HepG2 (cell line): ENCODE measurements at regions not wholly inside any gene's neighbourhood (a gene's known extent, or its start where the extent isn't known, plus 50 kb on each side); places are given as distances from the start of the nearest gene placed in this dataset.

Experiments used
- ETV6 ChIP-seq: sonication (generic); formaldehyde crosslinking; conservative IDR thresholded peaks from 2 replicates; pipeline ENCODE4 v1.4.0; 2020; ENCODE audit warnings: missing genetic modification reagents
- KLF9 ChIP-seq: IDR thresholded peaks from 2 replicates; pipeline ENCODE4 v1.6.1; 2016; ENCODE audit warnings: low read depth
- NFE2 ChIP-seq: sonication (generic); formaldehyde crosslinking; IDR thresholded peaks from 2 replicates; pipeline ENCODE4 v1.4.0; 2020; ENCODE audit warnings: missing genetic modification reagents
- ZFP36L1 ChIP-seq: sonication (generic); formaldehyde crosslinking; IDR thresholded peaks from 2 replicates; pipeline ENCODE4 v1.8.0; 2022; ENCODE audit warnings: mild to moderate bottlenecking, missing genetic modification reagents, moderate library complexity
- ZNF274 ChIP-seq: sonication (generic); formaldehyde crosslinking; IDR thresholded peaks from 2 replicates; pipeline ENCODE4 v1.5.1; 2020; ENCODE audit warnings: mild to moderate bottlenecking, missing genetic modification reagents
- ZNF382 ChIP-seq: sonication (generic); formaldehyde crosslinking; IDR thresholded peaks from 2 replicates; pipeline ENCODE4 v1.5.0; 2020; ENCODE audit warnings: missing genetic modification reagents, mild to moderate bottlenecking, borderline replicate concordance
- TF ChIP-seq, protein P1 (sequence below): sonication (generic); formaldehyde crosslinking; IDR thresholded peaks from 2 replicates; pipeline ENCODE4 v1.4.0; 2020; ENCODE audit warnings: missing genetic modification reagents
- TF ChIP-seq, protein P2 (sequence below): sonication (generic); formaldehyde crosslinking; IDR thresholded peaks from 2 replicates; pipeline ENCODE4 v1.5.0; 2020; ENCODE audit warnings: mild to moderate bottlenecking, missing genetic modification reagents, moderate library complexity
- TF ChIP-seq, protein P3 (sequence below), 2 experiments: IDR thresholded peaks; 2 replicates each; pipeline ENCODE4 v1.6.1; 2011 to 2012; ENCODE audit warnings: low read length in 2 of 2, borderline replicate concordance in 1 of 2, low read depth in 1 of 2, mild to moderate bottlenecking in 1 of 2, moderate library complexity in 1 of 2
- TF ChIP-seq, protein P4 (sequence below): sonication (generic); formaldehyde crosslinking; IDR thresholded peaks from 2 replicates; pipeline ENCODE4 v1.8.1; 2023; ENCODE audit warnings: mild to moderate bottlenecking, missing genetic modification reagents

DNA sequence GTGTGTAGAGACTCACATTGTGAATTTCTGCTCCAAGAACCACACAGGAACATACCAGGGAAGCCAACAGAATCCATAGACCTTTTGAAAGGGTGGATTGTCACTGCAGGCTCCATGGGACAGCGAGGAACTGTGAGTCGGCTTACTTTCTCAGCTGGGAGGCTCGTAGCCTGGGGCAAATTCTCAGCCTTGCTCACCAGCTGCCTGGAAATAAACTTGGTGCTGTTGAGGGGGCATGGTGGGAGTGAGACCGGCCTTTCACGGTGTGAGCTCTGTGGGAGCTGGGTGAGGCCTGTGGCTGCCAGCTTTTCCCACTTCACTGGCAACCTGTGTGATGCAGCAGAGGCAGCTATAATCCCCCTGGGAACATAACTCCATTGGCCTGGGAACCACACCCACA lies 146.6 kb upstream of the P2RY1 start:
- TF ChIP-seq ETV6 (CRISPR knock-in tag) (no peak), NFE2 (CRISPR knock-in tag) (no peak), ZFP36L1 (CRISPR knock-in tag) (no peak), ZNF382 (CRISPR knock-in tag) (no peak), KLF9 (CRISPR knock-in tag) (no peak), ZNF274 (CRISPR knock-in tag) (no peak)
- TF ChIP-seq, protein P1, sequence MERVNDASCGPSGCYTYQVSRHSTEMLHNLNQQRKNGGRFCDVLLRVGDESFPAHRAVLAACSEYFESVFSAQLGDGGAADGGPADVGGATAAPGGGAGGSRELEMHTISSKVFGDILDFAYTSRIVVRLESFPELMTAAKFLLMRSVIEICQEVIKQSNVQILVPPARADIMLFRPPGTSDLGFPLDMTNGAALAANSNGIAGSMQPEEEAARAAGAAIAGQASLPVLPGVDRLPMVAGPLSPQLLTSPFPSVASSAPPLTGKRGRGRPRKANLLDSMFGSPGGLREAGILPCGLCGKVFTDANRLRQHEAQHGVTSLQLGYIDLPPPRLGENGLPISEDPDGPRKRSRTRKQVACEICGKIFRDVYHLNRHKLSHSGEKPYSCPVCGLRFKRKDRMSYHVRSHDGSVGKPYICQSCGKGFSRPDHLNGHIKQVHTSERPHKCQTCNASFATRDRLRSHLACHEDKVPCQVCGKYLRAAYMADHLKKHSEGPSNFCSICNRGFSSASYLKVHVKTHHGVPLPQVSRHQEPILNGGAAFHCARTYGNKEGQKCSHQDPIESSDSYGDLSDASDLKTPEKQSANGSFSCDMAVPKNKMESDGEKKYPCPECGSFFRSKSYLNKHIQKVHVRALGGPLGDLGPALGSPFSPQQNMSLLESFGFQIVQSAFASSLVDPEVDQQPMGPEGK (CRISPR knock-in tag), result no peak
- TF ChIP-seq, protein P2, sequence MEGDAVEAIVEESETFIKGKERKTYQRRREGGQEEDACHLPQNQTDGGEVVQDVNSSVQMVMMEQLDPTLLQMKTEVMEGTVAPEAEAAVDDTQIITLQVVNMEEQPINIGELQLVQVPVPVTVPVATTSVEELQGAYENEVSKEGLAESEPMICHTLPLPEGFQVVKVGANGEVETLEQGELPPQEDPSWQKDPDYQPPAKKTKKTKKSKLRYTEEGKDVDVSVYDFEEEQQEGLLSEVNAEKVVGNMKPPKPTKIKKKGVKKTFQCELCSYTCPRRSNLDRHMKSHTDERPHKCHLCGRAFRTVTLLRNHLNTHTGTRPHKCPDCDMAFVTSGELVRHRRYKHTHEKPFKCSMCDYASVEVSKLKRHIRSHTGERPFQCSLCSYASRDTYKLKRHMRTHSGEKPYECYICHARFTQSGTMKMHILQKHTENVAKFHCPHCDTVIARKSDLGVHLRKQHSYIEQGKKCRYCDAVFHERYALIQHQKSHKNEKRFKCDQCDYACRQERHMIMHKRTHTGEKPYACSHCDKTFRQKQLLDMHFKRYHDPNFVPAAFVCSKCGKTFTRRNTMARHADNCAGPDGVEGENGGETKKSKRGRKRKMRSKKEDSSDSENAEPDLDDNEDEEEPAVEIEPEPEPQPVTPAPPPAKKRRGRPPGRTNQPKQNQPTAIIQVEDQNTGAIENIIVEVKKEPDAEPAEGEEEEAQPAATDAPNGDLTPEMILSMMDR (CRISPR knock-in tag), result no peak
- TF ChIP-seq, protein P3, sequence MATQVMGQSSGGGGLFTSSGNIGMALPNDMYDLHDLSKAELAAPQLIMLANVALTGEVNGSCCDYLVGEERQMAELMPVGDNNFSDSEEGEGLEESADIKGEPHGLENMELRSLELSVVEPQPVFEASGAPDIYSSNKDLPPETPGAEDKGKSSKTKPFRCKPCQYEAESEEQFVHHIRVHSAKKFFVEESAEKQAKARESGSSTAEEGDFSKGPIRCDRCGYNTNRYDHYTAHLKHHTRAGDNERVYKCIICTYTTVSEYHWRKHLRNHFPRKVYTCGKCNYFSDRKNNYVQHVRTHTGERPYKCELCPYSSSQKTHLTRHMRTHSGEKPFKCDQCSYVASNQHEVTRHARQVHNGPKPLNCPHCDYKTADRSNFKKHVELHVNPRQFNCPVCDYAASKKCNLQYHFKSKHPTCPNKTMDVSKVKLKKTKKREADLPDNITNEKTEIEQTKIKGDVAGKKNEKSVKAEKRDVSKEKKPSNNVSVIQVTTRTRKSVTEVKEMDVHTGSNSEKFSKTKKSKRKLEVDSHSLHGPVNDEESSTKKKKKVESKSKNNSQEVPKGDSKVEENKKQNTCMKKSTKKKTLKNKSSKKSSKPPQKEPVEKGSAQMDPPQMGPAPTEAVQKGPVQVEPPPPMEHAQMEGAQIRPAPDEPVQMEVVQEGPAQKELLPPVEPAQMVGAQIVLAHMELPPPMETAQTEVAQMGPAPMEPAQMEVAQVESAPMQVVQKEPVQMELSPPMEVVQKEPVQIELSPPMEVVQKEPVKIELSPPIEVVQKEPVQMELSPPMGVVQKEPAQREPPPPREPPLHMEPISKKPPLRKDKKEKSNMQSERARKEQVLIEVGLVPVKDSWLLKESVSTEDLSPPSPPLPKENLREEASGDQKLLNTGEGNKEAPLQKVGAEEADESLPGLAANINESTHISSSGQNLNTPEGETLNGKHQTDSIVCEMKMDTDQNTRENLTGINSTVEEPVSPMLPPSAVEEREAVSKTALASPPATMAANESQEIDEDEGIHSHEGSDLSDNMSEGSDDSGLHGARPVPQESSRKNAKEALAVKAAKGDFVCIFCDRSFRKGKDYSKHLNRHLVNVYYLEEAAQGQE (IDR thresholded peaks at IDR 0.05; ENCODE audit: borderline replicate concordance in 1 of 2, low read depth in 1 of 2, low read length in 2 of 2), result no peak
- TF ChIP-seq, protein P4, sequence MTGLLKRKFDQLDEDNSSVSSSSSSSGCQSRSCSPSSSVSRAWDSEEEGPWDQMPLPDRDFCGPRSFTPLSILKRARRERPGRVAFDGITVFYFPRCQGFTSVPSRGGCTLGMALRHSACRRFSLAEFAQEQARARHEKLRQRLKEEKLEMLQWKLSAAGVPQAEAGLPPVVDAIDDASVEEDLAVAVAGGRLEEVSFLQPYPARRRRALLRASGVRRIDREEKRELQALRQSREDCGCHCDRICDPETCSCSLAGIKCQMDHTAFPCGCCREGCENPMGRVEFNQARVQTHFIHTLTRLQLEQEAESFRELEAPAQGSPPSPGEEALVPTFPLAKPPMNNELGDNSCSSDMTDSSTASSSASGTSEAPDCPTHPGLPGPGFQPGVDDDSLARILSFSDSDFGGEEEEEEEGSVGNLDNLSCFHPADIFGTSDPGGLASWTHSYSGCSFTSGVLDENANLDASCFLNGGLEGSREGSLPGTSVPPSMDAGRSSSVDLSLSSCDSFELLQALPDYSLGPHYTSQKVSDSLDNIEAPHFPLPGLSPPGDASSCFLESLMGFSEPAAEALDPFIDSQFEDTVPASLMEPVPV (CRISPR knock-in tag), result no peak
